MM.1S (cell line): ENCODE measurements at regions not wholly inside any gene's neighbourhood (a gene's known extent, or its start where the extent isn't known, plus 50 kb on each side); places are given as distances from the start of the nearest gene placed in this dataset.

Experiments
- EZH2 ChIP-seq: fragments of 300-600 bp; sonication (generic); optimal IDR thresholded peaks from 2 replicates; pipeline ENCODE3; 2017; ENCODE audit warnings: low read depth, mild to moderate bottlenecking, antibody characterized with exemption, low read length, mixed read lengths
- TF ChIP-seq, protein P1 (sequence below): fragments of 300-600 bp; sonication (generic); IDR thresholded peaks from 2 replicates; pipeline ENCODE4 v1.5.1; 2016; ENCODE audit warnings: antibody characterized with exemption, low read length, mixed read lengths

DNA sequence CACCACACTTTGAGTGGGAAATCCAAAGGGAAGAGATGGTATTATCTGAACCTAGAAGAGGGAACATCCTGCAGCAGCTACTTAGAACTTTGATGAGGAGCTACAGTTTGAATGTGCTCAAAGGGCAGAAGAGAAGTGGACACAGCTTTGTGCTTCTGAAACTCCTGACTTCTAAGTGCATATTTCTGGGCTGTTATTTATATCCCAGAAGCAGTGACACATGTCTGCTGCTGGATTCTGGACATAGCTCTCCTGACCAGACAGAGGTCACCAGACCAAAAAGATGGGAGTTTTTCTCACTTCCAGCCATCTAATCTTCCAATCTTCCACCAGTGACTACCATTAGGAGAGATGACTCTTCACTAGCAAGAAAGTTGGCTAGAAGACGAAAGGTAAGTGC lies 153.9 kb downstream of the FSIP2 start:
- TF ChIP-seq EZH2: no peak
- TF ChIP-seq, protein P1, sequence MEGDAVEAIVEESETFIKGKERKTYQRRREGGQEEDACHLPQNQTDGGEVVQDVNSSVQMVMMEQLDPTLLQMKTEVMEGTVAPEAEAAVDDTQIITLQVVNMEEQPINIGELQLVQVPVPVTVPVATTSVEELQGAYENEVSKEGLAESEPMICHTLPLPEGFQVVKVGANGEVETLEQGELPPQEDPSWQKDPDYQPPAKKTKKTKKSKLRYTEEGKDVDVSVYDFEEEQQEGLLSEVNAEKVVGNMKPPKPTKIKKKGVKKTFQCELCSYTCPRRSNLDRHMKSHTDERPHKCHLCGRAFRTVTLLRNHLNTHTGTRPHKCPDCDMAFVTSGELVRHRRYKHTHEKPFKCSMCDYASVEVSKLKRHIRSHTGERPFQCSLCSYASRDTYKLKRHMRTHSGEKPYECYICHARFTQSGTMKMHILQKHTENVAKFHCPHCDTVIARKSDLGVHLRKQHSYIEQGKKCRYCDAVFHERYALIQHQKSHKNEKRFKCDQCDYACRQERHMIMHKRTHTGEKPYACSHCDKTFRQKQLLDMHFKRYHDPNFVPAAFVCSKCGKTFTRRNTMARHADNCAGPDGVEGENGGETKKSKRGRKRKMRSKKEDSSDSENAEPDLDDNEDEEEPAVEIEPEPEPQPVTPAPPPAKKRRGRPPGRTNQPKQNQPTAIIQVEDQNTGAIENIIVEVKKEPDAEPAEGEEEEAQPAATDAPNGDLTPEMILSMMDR: no peak
